DMS 273 (cell line): ENCODE measurements at regions not wholly inside any gene's neighbourhood (a gene's known extent, or its start where the extent isn't known, plus 50 kb on each side); places are given as distances from the start of the nearest gene placed in this dataset.
"Not testable (repeated sequence)": the region's sequence is repeated elsewhere in the genome, so short reads cannot be mapped to it uniquely, and the experiment has no call there.

Experiments
- DNase-seq: peaks from one replicate; lab custom pipeline; 2025; ENCODE audit not compliant: unreplicated experiment; lab: John Stamatoyannopoulos, UW

DNA sequence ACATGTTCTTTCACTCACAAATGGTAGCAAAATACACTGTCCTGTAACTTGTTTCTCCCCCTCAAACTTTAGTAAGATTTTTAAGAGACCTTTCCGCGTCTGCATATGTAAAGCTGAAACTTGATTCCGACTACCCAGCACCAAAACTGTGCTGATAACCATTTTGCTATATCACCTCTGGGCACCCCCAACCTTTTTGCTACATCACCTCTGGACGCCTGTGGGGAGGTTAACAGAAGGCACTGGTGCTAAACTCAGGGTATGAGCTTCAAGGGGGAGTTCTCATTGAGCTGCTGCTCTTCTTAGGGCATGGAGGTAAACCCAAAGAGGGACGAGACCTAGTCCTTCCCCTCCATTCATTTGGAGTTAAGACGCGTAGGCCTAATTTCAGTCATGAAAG lies 67.6 kb upstream of the NFE2L3 start:
- DNase-seq = no peak

DNA sequence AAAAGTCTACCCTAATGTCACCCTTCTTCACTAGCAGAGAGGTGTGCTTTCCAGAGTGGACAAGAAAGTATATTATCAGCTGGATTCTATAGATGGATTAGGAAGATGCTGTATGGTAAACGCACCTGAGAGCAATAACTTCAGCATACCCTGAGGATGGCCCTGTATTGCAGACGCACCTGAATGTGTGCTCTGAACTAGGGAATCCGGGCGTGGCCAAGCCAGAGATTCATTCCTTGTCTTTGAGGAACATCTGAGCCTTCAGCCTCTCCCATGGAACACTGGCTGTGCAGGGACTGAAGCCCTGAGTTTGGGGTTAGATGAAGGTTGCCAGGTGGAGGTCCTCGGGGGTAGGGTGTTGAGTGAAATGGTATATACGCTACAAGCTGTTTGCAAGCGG lies 66.2 kb upstream of the NFE2L3 start:
- no peak for DNase-seq

DNA sequence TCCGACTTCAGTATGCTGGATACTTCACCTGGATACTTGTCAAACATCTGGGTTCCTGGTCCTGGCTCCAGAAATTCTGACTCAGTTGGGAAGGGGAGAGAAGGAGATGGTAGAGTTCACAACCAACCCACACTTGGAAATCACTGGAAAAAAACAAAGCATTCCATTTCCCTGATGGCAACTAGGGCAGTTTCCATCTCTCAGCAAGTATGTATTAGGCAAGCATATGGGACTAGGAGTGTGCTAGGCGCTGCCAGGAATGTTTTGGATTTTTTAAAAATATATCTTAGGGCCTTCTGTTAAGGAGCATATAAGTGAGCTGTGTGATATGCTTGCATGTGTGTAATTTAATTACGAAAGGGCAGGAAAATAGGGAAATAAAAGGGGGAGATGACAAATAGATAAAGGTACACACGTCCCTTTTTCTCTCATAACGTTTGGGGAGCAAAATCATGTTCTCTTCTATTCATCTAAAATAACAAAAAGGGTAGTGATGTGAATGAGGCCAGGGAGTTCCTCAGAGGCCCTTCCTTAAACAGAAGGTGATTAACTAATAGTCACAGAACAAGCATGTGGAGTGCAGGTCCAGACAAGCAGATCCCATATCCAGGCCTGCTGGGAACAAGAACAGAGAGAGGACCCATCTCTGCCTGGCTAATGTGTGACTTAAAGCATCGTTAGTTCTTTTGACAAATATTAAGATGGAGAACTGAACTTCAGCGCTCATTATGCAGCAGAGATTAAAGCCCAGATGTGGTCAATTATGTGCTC lies 64.5 kb upstream of the NFE2L3 start:
- peak; percentile 79 for DNase-seq

DNA sequence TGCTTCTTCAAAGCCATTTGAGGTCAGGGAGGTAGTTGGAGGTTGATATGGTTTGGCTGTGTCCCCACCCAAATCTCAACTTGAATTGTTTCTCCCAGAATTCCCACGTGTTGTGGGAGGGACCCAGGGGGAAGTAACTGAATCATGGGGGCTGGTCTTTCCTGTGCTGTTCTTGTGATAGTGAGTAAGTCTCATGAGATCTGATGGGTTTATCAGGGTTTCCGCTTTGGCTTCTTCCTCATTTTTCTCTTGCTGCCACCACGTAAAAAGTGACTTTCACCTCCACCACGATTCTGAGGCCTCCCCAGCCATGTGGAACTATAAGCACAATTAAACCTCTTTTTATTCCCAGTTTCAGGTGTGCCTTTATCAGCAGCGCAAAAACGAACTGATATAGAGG lies 62.5 kb upstream of the NFE2L3 start:
- not testable (repeated sequence) for DNase-seq

DNA sequence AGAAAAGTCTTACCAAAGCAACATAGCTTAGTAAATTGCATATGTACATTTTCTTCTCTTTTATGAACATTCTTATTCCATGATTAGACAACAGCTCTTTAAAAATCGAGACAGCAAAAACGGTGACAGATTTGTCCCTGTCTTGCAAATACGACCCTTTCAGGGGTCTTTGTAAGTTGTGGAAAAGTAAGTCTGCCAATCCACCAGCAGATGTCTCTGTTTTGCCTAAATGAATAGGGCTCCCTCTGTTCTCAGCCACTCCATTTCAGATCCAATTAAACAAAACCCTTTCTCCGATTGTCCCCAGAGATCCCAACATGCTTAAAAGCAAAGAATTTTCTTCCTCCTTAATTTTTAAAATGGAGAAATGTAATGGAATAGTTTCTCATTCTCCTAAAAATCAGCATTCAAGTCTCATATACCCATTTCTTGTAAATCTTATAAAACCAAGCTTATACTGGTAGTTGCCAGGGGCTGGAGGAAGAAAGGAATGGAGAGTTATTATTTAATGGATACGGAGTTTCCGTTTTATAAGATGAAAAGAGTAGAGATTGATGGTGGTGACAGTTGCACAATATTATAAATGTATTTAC lies 61.0 kb upstream of the NFE2L3 start:
- DNase-seq = peak; percentile 84

DNA sequence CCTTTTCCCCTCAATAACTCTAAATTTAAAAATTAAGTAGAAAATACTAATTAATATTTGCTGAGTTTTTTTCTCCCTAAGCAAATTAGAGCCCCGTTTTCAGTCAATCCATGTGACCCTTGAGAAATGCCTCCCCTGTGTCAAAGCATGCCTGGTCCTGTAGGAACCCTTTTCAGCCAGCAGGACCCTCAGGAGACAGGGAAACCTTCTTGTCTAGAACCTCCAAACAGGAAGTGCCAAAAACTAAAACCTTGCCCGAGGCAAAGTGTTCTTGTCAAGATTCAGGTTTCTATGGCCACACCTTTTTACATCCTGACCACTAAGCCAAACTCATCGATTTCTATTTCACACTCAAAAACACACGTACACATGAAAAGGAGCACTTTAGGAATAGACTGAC lies 60.1 kb upstream of the NFE2L3 start:
- peak; percentile 56 for DNase-seq

DNA sequence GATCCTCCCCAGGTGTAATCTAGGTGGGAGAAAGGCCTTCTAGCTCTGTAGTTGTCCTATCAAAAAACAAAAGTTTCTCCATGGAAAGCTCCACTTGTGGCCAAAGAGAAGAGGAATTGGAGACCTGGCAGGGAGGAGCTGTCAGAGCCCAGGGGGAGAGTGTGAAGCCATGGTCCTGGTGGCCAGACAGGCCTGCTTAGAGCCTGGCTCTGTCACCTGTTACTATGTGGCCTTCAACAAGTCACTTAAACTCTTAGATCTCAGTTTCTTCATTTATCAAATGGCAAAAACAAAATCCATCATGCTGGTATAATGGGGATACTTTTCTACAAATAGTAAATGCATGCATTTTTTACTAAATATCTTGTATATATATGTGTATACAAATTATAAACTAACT lies 59.0 kb upstream of the NFE2L3 start:
- DNase-seq = peak; percentile 23

DNA sequence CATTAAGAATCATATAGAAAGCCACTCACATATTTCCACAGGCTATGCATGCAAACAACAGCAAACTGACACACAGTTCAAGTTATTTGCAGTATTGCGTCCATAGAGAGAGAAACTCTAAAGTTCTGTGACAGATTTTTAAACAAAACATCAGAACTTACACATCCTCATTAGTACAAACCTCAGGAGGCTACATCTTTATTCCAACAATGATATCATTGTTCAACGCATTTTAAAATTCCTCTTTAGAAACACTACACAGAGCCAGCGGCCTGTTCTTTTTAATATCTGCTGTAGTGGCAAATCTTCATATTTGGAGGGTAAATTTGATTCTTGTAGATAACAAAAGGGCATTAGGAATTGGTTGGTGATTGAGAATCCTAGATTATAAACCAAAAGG lies 55.9 kb upstream of the NFE2L3 start:
- DNase-seq = no peak

DNA sequence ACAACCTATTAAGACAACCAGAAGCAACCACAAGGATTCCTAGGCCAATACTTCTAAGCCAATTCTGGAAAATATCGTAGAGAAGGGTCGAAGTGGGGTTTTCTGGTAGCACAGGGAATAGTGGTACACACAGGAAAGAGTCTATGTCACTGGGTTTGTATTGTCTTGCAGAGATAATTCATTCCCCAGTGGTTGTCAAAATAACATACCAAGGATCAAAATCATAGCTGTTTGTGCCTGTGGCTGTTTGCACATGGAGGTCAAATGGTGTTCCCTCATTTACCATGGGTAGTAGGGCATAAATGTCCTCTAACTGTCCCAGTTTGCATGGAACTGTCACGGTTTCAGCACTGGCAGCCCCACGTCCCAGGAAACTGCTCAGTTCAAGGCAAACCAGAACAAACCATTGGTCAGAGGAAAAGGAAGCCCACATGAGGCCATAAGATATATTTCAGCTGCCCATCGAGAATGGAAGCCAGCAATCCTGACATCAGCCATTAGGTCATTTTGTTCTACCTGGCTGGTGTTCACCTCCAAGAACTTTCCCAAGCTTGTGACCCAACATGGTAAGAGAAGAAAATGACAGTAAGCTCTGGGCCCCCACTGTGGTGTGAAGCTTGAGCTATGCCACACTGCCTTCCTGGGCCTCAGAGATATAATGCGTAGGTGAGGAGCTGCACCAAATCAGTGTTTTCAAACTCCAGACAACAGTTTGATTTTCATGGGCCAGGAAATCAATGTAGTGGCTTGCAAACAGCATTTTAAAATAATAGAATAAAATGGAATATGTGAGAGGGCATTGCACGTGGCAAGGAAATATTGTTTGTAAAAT lies 53.9 kb upstream of the NFE2L3 start:
- DNase-seq = no peak

DNA sequence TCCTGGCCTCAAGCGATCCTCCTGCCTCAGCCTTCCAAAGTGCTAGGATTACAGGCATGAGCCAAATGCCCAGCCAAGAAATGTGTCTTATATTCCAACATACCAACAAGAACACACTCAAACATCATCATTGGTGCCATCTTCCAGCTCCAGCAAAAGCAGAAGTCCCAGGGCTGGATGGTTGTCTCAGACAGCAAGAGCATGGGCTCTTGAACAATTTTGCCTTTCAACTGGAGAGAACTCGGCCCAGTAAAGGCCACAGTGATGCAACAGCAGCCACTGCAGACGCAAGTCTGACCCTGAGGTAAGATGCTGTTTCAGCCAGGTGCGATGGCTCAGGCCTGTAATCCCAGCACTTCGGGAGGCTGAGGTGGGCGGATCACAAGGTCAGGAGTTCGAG lies 52.8 kb upstream of the NFE2L3 start:
- DNase-seq = no peak

DNA sequence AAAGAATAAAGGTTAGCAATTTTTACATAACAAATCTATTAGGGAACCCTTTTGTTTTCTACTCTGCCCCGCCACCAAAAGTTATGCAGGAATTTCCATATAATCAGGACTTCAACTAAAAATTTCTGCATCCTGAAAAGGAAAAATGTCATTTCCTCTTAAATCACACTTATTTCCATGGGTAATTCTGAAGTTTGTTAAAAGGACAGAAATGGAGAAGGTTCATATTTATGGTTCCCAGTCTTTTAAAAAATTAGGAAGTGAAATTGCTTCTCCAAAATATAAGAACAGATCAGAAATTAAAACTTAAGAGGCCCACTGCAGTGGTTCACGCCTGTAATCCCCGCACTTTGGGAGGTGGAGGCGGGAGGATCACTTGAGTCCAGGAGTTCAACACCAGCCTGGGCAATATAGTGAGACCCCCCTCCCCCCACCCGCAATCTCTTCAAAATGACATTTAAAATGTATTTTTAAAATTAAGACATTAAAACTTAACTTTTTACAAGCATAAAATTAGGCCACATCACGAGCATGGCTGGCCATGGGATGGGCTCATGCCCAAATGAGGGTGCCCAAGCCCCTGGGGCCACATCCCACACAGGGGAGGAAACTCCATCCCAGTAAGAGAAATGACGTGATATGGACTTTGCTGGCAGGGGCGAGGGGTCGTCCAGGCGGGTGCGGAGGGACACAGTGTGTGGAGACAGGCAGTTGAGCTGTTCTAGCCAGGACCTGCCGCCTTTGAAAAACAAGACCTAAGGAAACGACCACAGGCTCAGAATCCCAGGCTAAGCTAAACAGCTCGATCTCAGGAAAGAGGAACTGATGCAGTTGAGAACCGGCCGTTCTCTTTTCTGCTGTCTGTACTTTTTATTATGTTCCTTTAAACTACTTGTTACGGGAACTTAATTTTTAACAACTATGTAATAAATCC lies 51.3 kb upstream of the NFE2L3 start:
- no peak for DNase-seq

DNA sequence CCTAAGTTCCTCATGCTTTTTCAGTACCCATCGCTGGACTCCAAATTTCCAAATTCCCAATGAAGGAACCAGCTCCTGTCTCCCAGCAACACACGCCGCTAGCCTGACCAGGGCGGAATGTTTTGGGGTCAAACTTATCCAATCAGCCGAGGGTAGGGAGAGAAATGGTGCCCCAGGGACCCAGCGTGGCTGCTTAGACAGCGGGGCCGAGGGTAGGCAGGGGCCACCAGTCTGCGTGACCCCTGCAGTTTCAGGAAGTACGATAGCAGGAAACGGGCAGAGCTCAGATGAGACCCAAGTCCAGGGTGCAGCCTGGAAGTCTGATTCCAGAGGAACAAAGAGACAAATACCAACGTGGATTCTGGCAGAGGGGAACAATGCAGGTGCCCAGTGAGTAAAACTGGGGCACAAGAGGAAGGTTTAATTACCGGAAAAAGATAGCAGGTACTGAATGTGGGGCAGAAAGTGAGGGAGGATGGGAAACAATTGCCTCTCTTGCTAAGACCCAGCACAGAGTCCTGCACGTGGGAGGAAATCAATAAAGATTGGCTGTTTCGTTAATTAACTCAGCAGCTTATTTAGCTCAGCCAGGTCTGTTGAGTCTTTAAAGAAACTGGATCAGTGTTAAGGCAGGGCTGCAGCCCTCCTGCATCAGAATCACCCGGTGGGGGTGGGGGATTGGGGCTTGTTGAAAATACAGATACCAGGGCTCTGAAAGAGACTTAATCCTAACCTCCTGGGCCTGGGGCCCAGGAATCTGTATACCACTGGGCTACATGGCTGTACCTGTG lies 50.4 kb upstream of the NFE2L3 start:
- DNase-seq = no peak

DNA sequence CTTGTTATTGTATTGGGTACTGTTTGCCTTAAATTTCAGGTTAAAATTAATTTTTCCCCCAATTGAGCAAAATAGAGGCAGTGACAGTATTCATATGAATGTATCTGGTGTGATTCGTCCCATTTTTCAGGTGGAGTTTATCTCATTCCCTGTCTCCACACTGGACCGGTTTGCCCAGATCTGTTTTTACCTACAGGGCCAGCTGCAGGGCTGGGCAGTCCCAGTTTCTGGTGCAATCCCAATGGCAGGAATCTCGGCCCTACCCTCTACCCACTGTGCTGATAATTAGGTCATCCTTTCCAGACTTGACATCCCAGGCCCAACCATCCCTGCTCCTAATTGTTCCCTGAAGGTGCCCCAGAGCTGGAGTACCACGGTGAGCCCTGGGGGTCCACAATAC lies 49.8 kb upstream of the NFE2L3 start:
- no peak for DNase-seq
